HG02678 (cell line): ENCODE measurements at regions not wholly inside any gene's neighbourhood (a gene's known extent, or its start where the extent isn't known, plus 50 kb on each side); places are given as distances from the start of the nearest gene placed in this dataset.
"Not testable (repeated sequence)": the region's sequence is repeated elsewhere in the genome, so short reads cannot be mapped to it uniquely, and the experiment has no call there.

Experiments
- ATAC-seq: cut with Tn5 transposase; IDR thresholded peaks from one replicate; pipeline ENCODE4 v1.9.1; 2021; ENCODE audit warnings: mild to moderate bottlenecking, moderate library complexity; ENCODE audit not compliant: unreplicated experiment

GRCh38 chr1:170445096-170445495 is 86.9 kb upstream of the GORAB start:
- no peak for ATAC-seq

- no peak for ATAC-seq
These were observed 83.3 kb upstream of the GORAB start for GRCh38 chr1:170448661-170449158.

GRCh38 chr1:170457325-170458050 is 74.5 kb upstream of the GORAB start:
- not testable (repeated sequence) for ATAC-seq

GRCh38 chr1:170460001-170460400 is 72.0 kb upstream of the GORAB start:
- no peak for ATAC-seq

GRCh38 chr1:170460414-170461155 is 71.4 kb upstream of the GORAB start:
- no peak for ATAC-seq

- ATAC-seq: no peak
These were observed 70.6 kb upstream of the GORAB start for GRCh38 chr1:170461291-170461747.

GRCh38 chr1:170461762-170462384 is 70.1 kb upstream of the GORAB start:
- ATAC-seq: no peak

- no peak for ATAC-seq
These were observed 61.8 kb upstream of the GORAB start for GRCh38 chr1:170470121-170470520.

GRCh38 chr1:170471398-170472053 is 60.4 kb upstream of the GORAB start:
- ATAC-seq: no peak

- no peak for ATAC-seq
These were observed 51.0 kb upstream of the GORAB start for GRCh38 chr1:170481000-170481399.
